HL-60 (cell line): ENCODE measurements at regions not wholly inside any gene's neighbourhood (a gene's known extent, or its start where the extent isn't known, plus 50 kb on each side); places are given as distances from the start of the nearest gene placed in this dataset.

Source experiments
- DNase-seq, 2 experiments: peaks; one replicate each; pipeline ENCODE4 v3.0.0-alpha.2; 2010 to 2020; ENCODE audit warnings: low read depth in 1 of 2, low spot score in 1 of 2
- H3K27ac ChIP-seq: fragments of 250-450 bp; sonication (Bioruptor Pico); replicated peaks from 2 replicates; pipeline ENCODE4 v1.5.1; 2020; ENCODE audit warnings: mild to moderate bottlenecking, moderate library complexity
- H3K27me3 ChIP-seq: fragments of 250-450 bp; sonication (Bioruptor Pico); 2 replicates; pipeline ENCODE4 v1.5.1; 2021; ENCODE audit warnings: mild to moderate bottlenecking, moderate library complexity; ENCODE audit not compliant: insufficient read depth, poor library complexity, severe bottlenecking
- H3K4me3 ChIP-seq: replicated peaks from 2 replicates; pipeline ENCODE4 v1.5.1; 2011; ENCODE audit warnings: mild to moderate bottlenecking, control low read depth, low read length; ENCODE audit not compliant: insufficient read depth
- CTCF ChIP-seq: IDR thresholded peaks from one replicate; pipeline ENCODE4 v1.5.1; 2011; ENCODE audit warnings: low read length, control low read depth, inconsistent platforms; ENCODE audit not compliant: insufficient read depth
- GABPA ChIP-seq: IDR thresholded peaks from 2 replicates; pipeline ENCODE4 v1.6.1; 2012; ENCODE audit warnings: low read depth
- POLR2AphosphoS5 ChIP-seq: IDR thresholded peaks from 2 replicates; pipeline ENCODE4 v1.6.1; 2012; ENCODE audit warnings: low read depth
- REST ChIP-seq: IDR thresholded peaks from 2 replicates; pipeline ENCODE4 v1.6.1; 2012; ENCODE audit warnings: low read depth; ENCODE audit not compliant: insufficient replicate concordance
- SPI1 ChIP-seq: IDR thresholded peaks from 2 replicates; pipeline ENCODE4 v1.6.1; 2012; ENCODE audit warnings: low read depth, mild to moderate bottlenecking, borderline replicate concordance

- H3K27me3 ChIP-seq, result no peaks in the 10 kb centered on the region
- no peak overlapping the region for H3K4me3 ChIP-seq
- peak in 1 of 2 experiments; percentile 56 for DNase-seq
- no peak for TF ChIP-seq SPI1
- TF ChIP-seq CTCF, result no peak
- no peak for TF ChIP-seq REST
- no peak for TF ChIP-seq GABPA
- TF ChIP-seq POLR2AphosphoS5, result no peak
- H3K27ac ChIP-seq, result no peak overlapping the region
Observed at GRCh38 chr18:42632801-42633200, 482.7 kb downstream of the RIT2 start.

GRCh38 chr18:42635378-42636048 lies 480.0 kb downstream of the RIT2 start:
- Histone ChIP-seq H3K27me3 (no peaks in the 10 kb centered on the region), H3K27ac (no peak overlapping the region), H3K4me3 (no peak overlapping the region)
- DNase-seq, result peak; percentile 31 to 41
- no peak for TF ChIP-seq POLR2AphosphoS5
- no peak for TF ChIP-seq SPI1
- TF ChIP-seq CTCF, result peak; percentile 13

GRCh38 chr18:42636309-42636708 lies 479.2 kb downstream of the RIT2 start:
- no peak for DNase-seq
- Histone ChIP-seq H3K27me3 (no peaks in the 10 kb centered on the region), H3K4me3 (no peak overlapping the region), H3K27ac (no peak overlapping the region)
- TF ChIP-seq SPI1 (no peak), CTCF (no peak), REST (no peak), POLR2AphosphoS5 (no peak), GABPA (no peak)

GRCh38 chr18:42640160-42640559 lies 475.3 kb downstream of the RIT2 start:
- DNase-seq, result no peak
- Histone ChIP-seq H3K4me3 (no peak overlapping the region), H3K27me3 (no peaks in the 10 kb centered on the region), H3K27ac (no peak overlapping the region)
- TF ChIP-seq CTCF (no peak), REST (no peak), GABPA (no peak), SPI1 (no peak), POLR2AphosphoS5 (no peak)
